ENCODE measurements at regions not wholly inside any gene's neighbourhood (a gene's known extent, or its start where the extent isn't known, plus 50 kb on each side); places are given as distances from the start of the nearest gene placed in this dataset.

GRCh38 chr15:95296643-95297042 lies 1033.9 kb upstream of the NR2F2 start:
- no peak for DNase-seq
- intact Hi-C loops (cut with DNase I), result no loop called here

GRCh38 chr15:95298729-95299128 lies 1031.8 kb upstream of the NR2F2 start:
- intact Hi-C loops (cut with DNase I), result no loop called here
- DNase-seq, result no peak

GRCh38 chr15:95300958-95301357 lies 1029.5 kb upstream of the NR2F2 start:
- DNase-seq, result no peak
- intact Hi-C loops (cut with DNase I), result no loop called here

- no peak for DNase-seq
- intact Hi-C loops (cut with DNase I), result no loop called here
These were observed 1028.3 kb upstream of the NR2F2 start for GRCh38 chr15:95302206-95302605.

GRCh38 chr15:95302809-95303208 lies 1027.7 kb upstream of the NR2F2 start:
- intact Hi-C loops (cut with DNase I), result no loop called here
- DNase-seq, result no peak

GRCh38 chr15:95303713-95304112 lies 1026.8 kb upstream of the NR2F2 start:
- intact Hi-C loops (cut with DNase I), result no loop called here
- DNase-seq, result no peak

GRCh38 chr15:95304151-95304946 lies 1026.2 kb upstream of the NR2F2 start:
- intact Hi-C loops (cut with DNase I), result no loop called here
- no peak for DNase-seq

- no peak for DNase-seq
- intact Hi-C loops (cut with DNase I), result no loop called here
These were observed 1025.5 kb upstream of the NR2F2 start for GRCh38 chr15:95304947-95305400.

GRCh38 chr15:95307115-95307514 lies 1023.4 kb upstream of the NR2F2 start:
- DNase-seq, result no peak
- intact Hi-C loops (cut with DNase I), result no loop called here

GRCh38 chr15:95319242-95319641 lies 1011.3 kb upstream of the NR2F2 start:
- intact Hi-C loops (cut with DNase I), result no loop called here
- no peak for DNase-seq

GRCh38 chr15:95323796-95324195 lies 1006.7 kb upstream of the NR2F2 start:
- intact Hi-C loops (cut with DNase I), result no loop called here

GRCh38 chr15:95324656-95325055 lies 1005.8 kb upstream of the NR2F2 start:
- intact Hi-C loops (cut with DNase I), result no loop called here
- DNase-seq, result no peak

More at GRCh38 chr15:95323796-95324195, 1006.7 kb upstream of the NR2F2 start:
- DNase-seq, result no peak

- no peak for DNase-seq
- intact Hi-C loops (cut with DNase I), result no loop called here
These were observed 1004.6 kb upstream of the NR2F2 start for GRCh38 chr15:95325763-95326404.

- intact Hi-C loops (cut with DNase I), result no loop called here
- peak in 18 of 42 donors; percentile 5 to 43 (median 17) for DNase-seq
These were observed 1003.9 kb upstream of the NR2F2 start for GRCh38 chr15:95326431-95327182.

- intact Hi-C loops (cut with DNase I), result no loop called here
- DNase-seq, result no peak
These were observed 1003.3 kb upstream of the NR2F2 start for GRCh38 chr15:95327183-95327525.

- intact Hi-C loops (cut with DNase I), result no loop called here
- DNase-seq, result peak in 12 of 42 donors; percentile 8 to 50 (median 18)
These were observed 1002.8 kb upstream of the NR2F2 start for GRCh38 chr15:95327661-95328060.

GRCh38 chr15:95328559-95328958 lies 1001.9 kb upstream of the NR2F2 start:
- DNase-seq, result no peak
- intact Hi-C loops (cut with DNase I), result no loop called here

- intact Hi-C loops (cut with DNase I), result no loop called here
- no peak for DNase-seq
These were observed 1001.1 kb upstream of the NR2F2 start for GRCh38 chr15:95329362-95329761.

GRCh38 chr15:95341686-95342085 lies 988.8 kb upstream of the NR2F2 start:
- no peak for DNase-seq
- intact Hi-C loops (cut with DNase I), result no loop called here

- intact Hi-C loops (cut with DNase I), result no loop called here
- DNase-seq, result no peak
These were observed 984.6 kb upstream of the NR2F2 start for GRCh38 chr15:95345867-95346266.

Measured in head of caudate nucleus (tissue), 42 donors.